ENCODE measurements at regions not wholly inside any gene's neighbourhood (a gene's known extent, or its start where the extent isn't known, plus 50 kb on each side); places are given as distances from the start of the nearest gene placed in this dataset.

GRCh38 chr4:115803825-115804224 lies 690.4 kb upstream of the NDST4 start:
- no peak for DNase-seq (ENCODE audit: low read depth)
- no peak for TF ChIP-seq CTCF (IDR thresholded peaks at IDR 0.05; ENCODE audit: control insufficient read depth, extremely low read depth, insufficient read depth)
- no peak overlapping the region for H3K4me3 ChIP-seq (ENCODE audit: low read depth, low read length)

GRCh38 chr4:115790812-115791211 lies 677.4 kb upstream of the NDST4 start:
- no peak overlapping the region for H3K4me3 ChIP-seq (ENCODE audit: low read depth, low read length)

GRCh38 chr4:115781528-115782146 lies 668.2 kb upstream of the NDST4 start:
- no peak for TF ChIP-seq CTCF (IDR thresholded peaks at IDR 0.05; ENCODE audit: control insufficient read depth, extremely low read depth, insufficient read depth)
- H3K4me3 ChIP-seq (ENCODE audit: low read depth, low read length), result no peak overlapping the region
- DNase-seq (ENCODE audit: low read depth), result no peak

More at GRCh38 chr4:115790812-115791211, 677.4 kb upstream of the NDST4 start:
- DNase-seq (ENCODE audit: low read depth), result no peak
- peak; percentile 25; the same call in 1 of the 2 replicates for TF ChIP-seq CTCF (IDR thresholded peaks at IDR 0.05; ENCODE audit: control insufficient read depth, extremely low read depth, insufficient read depth)

- H3K4me3 ChIP-seq (ENCODE audit: low read depth, low read length), result no peak overlapping the region
- DNase-seq (ENCODE audit: low read depth), result no peak
- TF ChIP-seq CTCF (IDR thresholded peaks at IDR 0.05; ENCODE audit: control insufficient read depth, extremely low read depth, insufficient read depth), result no peak
Measured at GRCh38 chr4:115780835-115781234, 667.4 kb upstream of the NDST4 start.

- DNase-seq (ENCODE audit: low read depth), result no peak
- H3K4me3 ChIP-seq (ENCODE audit: low read depth, low read length), result no peak overlapping the region
- TF ChIP-seq CTCF (IDR thresholded peaks at IDR 0.05; ENCODE audit: control insufficient read depth, extremely low read depth, insufficient read depth), result peak; percentile 57
Measured at GRCh38 chr4:115780268-115780667, 666.8 kb upstream of the NDST4 start.

GRCh38 chr4:115770046-115770543 lies 656.7 kb upstream of the NDST4 start:
- H3K4me3 ChIP-seq (ENCODE audit: low read depth, low read length), result no peak overlapping the region
- TF ChIP-seq CTCF (IDR thresholded peaks at IDR 0.05; ENCODE audit: control insufficient read depth, extremely low read depth, insufficient read depth), result no peak
- no peak for DNase-seq (ENCODE audit: low read depth)

GRCh38 chr4:115769396-115769795 lies 656.0 kb upstream of the NDST4 start:
- no peak for DNase-seq (ENCODE audit: low read depth)
- H3K4me3 ChIP-seq (ENCODE audit: low read depth, low read length), result no peak overlapping the region
- TF ChIP-seq CTCF (IDR thresholded peaks at IDR 0.05; ENCODE audit: control insufficient read depth, extremely low read depth, insufficient read depth), result no peak

All from LNCaP clone FGC (cell line).